ENCODE measurements at regions not wholly inside any gene's neighbourhood (a gene's known extent, or its start where the extent isn't known, plus 50 kb on each side); places are given as distances from the start of the nearest gene placed in this dataset.

DNA sequence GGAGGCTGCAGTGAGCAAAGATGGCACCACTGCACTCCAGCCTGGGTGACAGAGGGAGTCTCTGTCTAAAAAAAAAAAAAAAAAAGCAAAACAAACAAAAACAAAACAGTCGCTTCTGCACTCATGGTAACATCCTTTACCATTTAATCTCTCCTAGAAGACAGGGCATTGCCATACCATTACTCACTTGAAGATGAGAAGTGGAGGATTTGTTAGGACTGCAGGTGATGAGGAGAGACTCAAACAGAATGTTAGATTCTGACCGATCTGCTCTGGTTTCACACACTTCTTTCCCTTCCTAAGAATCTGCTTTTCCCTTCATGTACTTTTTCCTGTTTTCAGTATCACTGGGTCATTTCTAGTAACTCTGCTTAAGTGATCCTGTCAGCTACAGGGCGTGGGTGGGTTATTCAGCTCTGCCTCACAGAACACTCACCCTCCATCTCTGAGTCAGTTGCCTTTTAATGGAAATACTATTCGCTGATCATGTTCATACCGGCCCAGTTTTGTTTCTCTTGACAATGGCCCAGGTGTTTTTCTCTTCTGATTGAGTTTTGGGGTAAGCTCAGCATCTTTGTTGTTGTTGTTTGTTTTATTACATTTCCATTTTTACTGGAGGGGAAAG lies 148.0 kb upstream of the ERG start:
- ChIA-PET CTCF (no interaction called here), POLR2A (no interaction called here)
- no peaks in the 10 kb centered on the region for H3K4me1 ChIP-seq (ENCODE audit: control insufficient read depth in 1 of 2, extremely low read depth in 1 of 2, insufficient read depth in 2 of 2, low read length in 2 of 2)
- no peaks in the 10 kb centered on the region for H3K36me3 ChIP-seq (ENCODE audit: control insufficient read depth in 2 of 2, extremely low read depth in 1 of 2, insufficient read depth in 1 of 2, low read length in 1 of 2)
- H3K27ac Mint-ChIP-seq = no peak overlapping the region
- DNase-seq (no peak), ATAC-seq (replicated peaks in 1 of 4) (no peak)
- peaks cover 26 to 29% of the 10 kb centered on the region in 2 donors for H3K27me3 Mint-ChIP-seq
- H3K4me3 Mint-ChIP-seq = no peak overlapping the region
- no peak overlapping the region for H3K27ac ChIP-seq (ENCODE audit: low read length)
- peaks cover 0 to 10% of the 10 kb centered on the region in 2 experiments for H3K27me3 ChIP-seq (replicated peaks in 1 of 2; ENCODE audit: control insufficient read depth in 2 of 2, extremely low read depth in 1 of 2, insufficient read depth in 2 of 2, low read length in 1 of 2)
- H3K9me3 Mint-ChIP-seq = no peaks in the 10 kb centered on the region
- no peaks in the 10 kb centered on the region for H3K4me1 Mint-ChIP-seq
- no peaks in the 10 kb centered on the region for H3K9me3 ChIP-seq
- WGBS (ENCODE audit: insufficient coverage) = 50% methylated on average over 1 of the region's 5 CpGs
- H3K36me3 Mint-ChIP-seq = no peaks in the 10 kb centered on the region
- no peak overlapping the region for H3K4me3 ChIP-seq (ENCODE audit: control insufficient read depth in 1 of 2, extremely low read depth in 1 of 2, low read length in 1 of 2)

DNA sequence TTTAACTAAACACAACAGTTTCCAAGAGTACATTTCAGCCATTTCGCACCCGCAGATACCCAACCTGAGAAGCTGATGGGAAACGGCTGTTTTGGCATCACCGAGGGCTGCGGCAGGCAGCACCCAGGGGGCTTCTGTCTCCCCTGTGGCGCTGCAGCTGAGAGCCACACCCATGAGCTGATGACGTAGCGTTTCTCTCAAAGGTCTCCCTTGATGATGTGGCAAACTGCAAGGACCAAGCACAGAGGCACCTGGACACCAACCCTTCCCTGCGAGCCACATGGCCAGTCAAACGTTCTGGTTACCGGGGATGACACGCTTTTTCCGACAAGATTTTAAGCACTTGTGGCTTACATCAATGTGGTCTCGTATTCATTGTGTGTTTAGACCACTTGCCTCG lies 150.8 kb upstream of the ERG start:
- peaks cover 0 to 6% of the 10 kb centered on the region in 2 experiments for H3K27me3 ChIP-seq (replicated peaks in 1 of 2; ENCODE audit: control insufficient read depth in 2 of 2, extremely low read depth in 1 of 2, insufficient read depth in 2 of 2, low read length in 1 of 2)
- Mint-ChIP-seq H3K27me3 (peaks cover 26 to 39% of the 10 kb centered on the region in 2 donors), H3K4me3 (no peak overlapping the region), H3K9me3 (no peaks in the 10 kb centered on the region), H3K4me1 (no peaks in the 10 kb centered on the region), H3K36me3 (no peaks in the 10 kb centered on the region), H3K27ac (no peak overlapping the region)
- H3K36me3 ChIP-seq (ENCODE audit: control insufficient read depth in 2 of 2, extremely low read depth in 1 of 2, insufficient read depth in 1 of 2, low read length in 1 of 2) = no peaks in the 10 kb centered on the region
- no peaks in the 10 kb centered on the region for H3K9me3 ChIP-seq
- H3K4me1 ChIP-seq (ENCODE audit: control insufficient read depth in 1 of 2, extremely low read depth in 1 of 2, insufficient read depth in 2 of 2, low read length in 2 of 2) = no peaks in the 10 kb centered on the region
- H3K27ac ChIP-seq (ENCODE audit: low read length) = no peak overlapping the region
- DNase-seq (no peak), ATAC-seq (replicated peaks in 1 of 4) (no peak)
- POLR2A ChIA-PET = no interaction called here
- CTCF ChIA-PET = no interaction called here
- H3K4me3 ChIP-seq (ENCODE audit: control insufficient read depth in 1 of 2, extremely low read depth in 1 of 2, low read length in 1 of 2) = no peak overlapping the region
- WGBS (ENCODE audit: insufficient coverage) = 92% methylated on average over 14 of the region's 15 CpGs

DNA sequence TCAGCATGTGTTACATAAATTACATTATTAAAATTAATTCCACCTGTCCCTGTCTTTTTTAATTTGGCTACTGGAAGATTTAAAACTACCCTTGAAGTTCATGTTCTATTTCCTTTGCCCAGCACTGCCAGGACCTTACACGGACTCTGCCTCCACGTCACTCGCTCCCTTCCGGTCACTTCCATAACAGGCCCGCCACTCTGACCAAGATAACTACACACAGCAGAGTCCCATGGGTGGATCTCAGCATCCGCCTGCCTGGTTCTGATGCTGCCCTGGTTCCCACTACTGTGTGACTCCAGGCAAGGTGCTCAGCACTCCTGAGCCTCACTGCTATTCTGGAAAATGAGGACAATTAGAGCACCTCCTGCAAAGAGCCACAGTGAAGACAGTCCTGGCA lies 153.3 kb upstream of the ERG start:
- Histone ChIP-seq H3K9me3 (no peaks in the 10 kb centered on the region), H3K36me3 (ENCODE audit: control insufficient read depth in 2 of 2, extremely low read depth in 1 of 2, insufficient read depth in 1 of 2, low read length in 1 of 2) (no peaks in the 10 kb centered on the region), H3K4me3 (ENCODE audit: control insufficient read depth in 1 of 2, extremely low read depth in 1 of 2, low read length in 1 of 2) (no peak overlapping the region), H3K27me3 (replicated peaks in 1 of 2; ENCODE audit: control insufficient read depth in 2 of 2, extremely low read depth in 1 of 2, insufficient read depth in 2 of 2, low read length in 1 of 2) (peaks cover 0 to 7% of the 10 kb centered on the region in 2 experiments), H3K27ac (ENCODE audit: low read length) (no peak overlapping the region), H3K4me1 (ENCODE audit: control insufficient read depth in 1 of 2, extremely low read depth in 1 of 2, insufficient read depth in 2 of 2, low read length in 2 of 2) (no peaks in the 10 kb centered on the region)
- Mint-ChIP-seq H3K27ac (no peak overlapping the region), H3K4me3 (no peak overlapping the region), H3K27me3 (peaks cover 25 to 43% of the 10 kb centered on the region in 2 donors), H3K9me3 (no peaks in the 10 kb centered on the region), H3K36me3 (no peaks in the 10 kb centered on the region), H3K4me1 (no peaks in the 10 kb centered on the region)
- ATAC-seq (replicated peaks in 1 of 4) (no peak), DNase-seq (no peak)
- WGBS (ENCODE audit: insufficient coverage) = 82% methylated on average over 6 of the region's 6 CpGs
- POLR2A ChIA-PET = no interaction called here
- CTCF ChIA-PET = no interaction called here

DNA sequence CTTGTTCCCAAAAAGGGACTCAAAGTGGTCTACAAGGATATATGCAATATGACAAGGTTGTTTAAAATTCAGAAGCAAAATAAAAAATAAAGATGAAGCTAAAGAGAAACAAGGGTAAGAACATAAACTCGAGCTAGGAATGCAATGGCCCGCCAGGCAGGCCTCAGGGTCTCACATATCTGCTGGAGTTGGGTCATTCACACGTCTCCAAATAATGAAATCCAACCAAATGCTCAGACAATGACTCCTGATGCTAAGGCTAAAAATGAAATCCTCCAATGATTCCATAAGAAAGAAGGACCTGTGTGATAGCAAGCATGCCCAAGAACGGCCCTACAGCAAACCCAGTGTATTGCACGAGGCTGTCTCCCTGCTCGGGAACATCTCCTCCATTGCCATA lies 153.3 kb upstream of the ETS2 start:
- Mint-ChIP-seq H3K4me1 (no peaks in the 10 kb centered on the region), H3K27me3 (peaks cover 24 to 42% of the 10 kb centered on the region in 2 donors), H3K27ac (no peak overlapping the region), H3K9me3 (no peaks in the 10 kb centered on the region), H3K4me3 (no peak overlapping the region), H3K36me3 (no peaks in the 10 kb centered on the region)
- ChIA-PET POLR2A (no interaction called here), CTCF (no interaction called here)
- Histone ChIP-seq H3K4me1 (ENCODE audit: control insufficient read depth in 1 of 2, extremely low read depth in 1 of 2, insufficient read depth in 2 of 2, low read length in 2 of 2) (no peaks in the 10 kb centered on the region), H3K36me3 (ENCODE audit: control insufficient read depth in 2 of 2, extremely low read depth in 1 of 2, insufficient read depth in 1 of 2, low read length in 1 of 2) (no peaks in the 10 kb centered on the region), H3K27ac (ENCODE audit: low read length) (no peak overlapping the region), H3K4me3 (ENCODE audit: control insufficient read depth in 1 of 2, extremely low read depth in 1 of 2, low read length in 1 of 2) (no peak overlapping the region), H3K9me3 (no peaks in the 10 kb centered on the region), H3K27me3 (replicated peaks in 1 of 2; ENCODE audit: control insufficient read depth in 2 of 2, extremely low read depth in 1 of 2, insufficient read depth in 2 of 2, low read length in 1 of 2) (peaks cover 0 to 7% of the 10 kb centered on the region in 2 experiments)
- ATAC-seq (replicated peaks in 1 of 4) (no peak), DNase-seq (no peak)
- WGBS (ENCODE audit: insufficient coverage) = 60% methylated on average over 1 of the region's 6 CpGs

DNA sequence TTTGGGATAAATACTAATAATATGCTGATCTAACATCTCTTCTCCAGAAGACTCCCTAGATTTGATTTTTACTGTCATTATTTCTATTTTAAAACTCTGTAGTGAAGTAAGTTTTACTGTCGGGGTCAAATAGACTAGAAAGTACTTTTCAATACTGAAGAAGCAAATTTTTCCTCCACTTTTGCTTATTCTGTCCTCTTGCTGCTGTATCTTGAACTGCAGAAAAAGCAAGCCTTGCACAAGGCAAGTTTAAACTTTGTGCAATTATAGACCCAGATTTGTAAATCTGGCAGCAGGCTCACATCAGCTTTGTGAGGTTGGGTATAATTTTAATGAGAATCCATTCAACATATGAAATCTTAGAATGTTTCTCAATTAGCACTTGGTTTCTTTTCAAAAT lies 151.1 kb upstream of the ETS2 start:
- POLR2A ChIA-PET = no interaction called here
- Histone ChIP-seq H3K4me3 (ENCODE audit: control insufficient read depth in 1 of 2, extremely low read depth in 1 of 2, low read length in 1 of 2) (no peak overlapping the region), H3K27me3 (replicated peaks in 1 of 2; ENCODE audit: control insufficient read depth in 2 of 2, extremely low read depth in 1 of 2, insufficient read depth in 2 of 2, low read length in 1 of 2) (peaks cover 6 to 11% of the 10 kb centered on the region in 2 experiments), H3K4me1 (ENCODE audit: control insufficient read depth in 1 of 2, extremely low read depth in 1 of 2, insufficient read depth in 2 of 2, low read length in 2 of 2) (no peaks in the 10 kb centered on the region), H3K36me3 (ENCODE audit: control insufficient read depth in 2 of 2, extremely low read depth in 1 of 2, insufficient read depth in 1 of 2, low read length in 1 of 2) (no peaks in the 10 kb centered on the region), H3K27ac (ENCODE audit: low read length) (no peak overlapping the region), H3K9me3 (no peaks in the 10 kb centered on the region)
- WGBS (ENCODE audit: insufficient coverage) = no CpG with 5 or more reads among the region's 1 CpG
- DNase-seq = no peak
- CTCF ChIA-PET = no interaction called here
- Mint-ChIP-seq H3K36me3 (no peaks in the 10 kb centered on the region), H3K9me3 (no peaks in the 10 kb centered on the region), H3K4me3 (no peak overlapping the region), H3K27me3 (peaks cover 35 to 45% of the 10 kb centered on the region in 2 donors), H3K27ac (no peak overlapping the region), H3K4me1 (peaks cover 0 to 3% (median 0%) of the 10 kb centered on the region in 3 donors)
- no peak for ATAC-seq (replicated peaks in 1 of 4)

DNA sequence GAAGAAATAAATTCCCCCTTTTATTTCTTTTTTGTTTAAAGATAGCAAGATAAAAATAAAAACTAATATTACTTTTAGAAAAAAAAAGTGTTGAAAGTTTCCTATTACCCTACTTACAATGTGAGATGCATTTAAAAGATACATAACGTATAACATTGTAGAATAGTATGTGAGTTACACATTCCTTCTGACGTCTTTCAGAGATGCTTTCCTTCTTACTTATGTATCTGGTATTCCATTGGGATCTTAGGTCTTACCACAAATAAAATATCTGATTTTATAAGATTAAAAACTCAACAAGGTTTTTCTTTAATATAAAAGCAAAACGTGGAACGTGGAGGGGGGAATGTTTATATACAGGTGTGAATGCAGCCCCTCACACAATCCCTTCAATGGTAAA lies 147.2 kb upstream of the ETS2 start:
- CTCF ChIA-PET = no interaction called here
- H3K4me3 Mint-ChIP-seq = no peak overlapping the region
- no peak overlapping the region for H3K27ac Mint-ChIP-seq
- H3K27me3 Mint-ChIP-seq = peaks cover 52 to 59% of the 10 kb centered on the region in 2 donors
- H3K9me3 Mint-ChIP-seq = no peaks in the 10 kb centered on the region
- Histone ChIP-seq H3K9me3 (no peaks in the 10 kb centered on the region), H3K4me3 (ENCODE audit: control insufficient read depth in 1 of 2, extremely low read depth in 1 of 2, low read length in 1 of 2) (no peak overlapping the region), H3K4me1 (ENCODE audit: control insufficient read depth in 1 of 2, extremely low read depth in 1 of 2, insufficient read depth in 2 of 2, low read length in 2 of 2) (peaks cover 0 to 14% of the 10 kb centered on the region in 2 experiments), H3K27ac (ENCODE audit: low read length) (no peak overlapping the region), H3K27me3 (replicated peaks in 1 of 2; ENCODE audit: control insufficient read depth in 2 of 2, extremely low read depth in 1 of 2, insufficient read depth in 2 of 2, low read length in 1 of 2) (peaks cover 16 to 22% of the 10 kb centered on the region in 2 experiments), H3K36me3 (ENCODE audit: control insufficient read depth in 2 of 2, extremely low read depth in 1 of 2, insufficient read depth in 1 of 2, low read length in 1 of 2) (no peaks in the 10 kb centered on the region)
- H3K36me3 Mint-ChIP-seq = no peaks in the 10 kb centered on the region
- no peak for ATAC-seq (replicated peaks in 1 of 4)
- peaks cover 11 to 18% (median 12%) of the 10 kb centered on the region in 3 donors for H3K4me1 Mint-ChIP-seq
- WGBS (ENCODE audit: insufficient coverage) = no CpG with 5 or more reads among the region's 4 CpGs
- POLR2A ChIA-PET = interaction anchor here in 1 of 2 donors (0.6 kb wide), 1 partner anchor 126 kb away, joined by 3 read pairs; no protein-coding TSS in a partner anchor
- no peak for DNase-seq

DNA sequence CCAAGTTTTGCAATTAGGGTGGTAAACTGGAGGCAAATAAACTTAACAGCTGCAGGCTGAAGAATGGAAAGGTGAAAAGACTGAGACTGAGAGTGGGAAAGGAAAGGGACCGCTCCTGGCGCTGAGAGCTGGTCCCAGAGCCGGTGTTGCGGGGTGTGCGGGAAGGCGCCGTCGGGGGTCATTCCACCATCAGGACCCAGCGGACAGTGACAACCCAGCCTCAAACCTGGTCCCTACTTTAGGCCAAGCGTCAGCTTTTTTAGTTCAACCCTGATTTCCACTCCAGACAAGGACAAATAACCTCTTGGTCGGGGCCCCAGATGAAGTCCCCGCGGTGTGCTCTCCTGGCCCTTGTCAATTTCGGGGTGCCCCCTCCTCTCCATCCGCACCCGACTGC lies 145.8 kb upstream of the ETS2 start:
- ChIA-PET POLR2A (no interaction called here), CTCF (no interaction called here)
- Mint-ChIP-seq H3K36me3 (no peaks in the 10 kb centered on the region), H3K4me1 (peaks cover 11 to 18% (median 12%) of the 10 kb centered on the region in 3 donors), H3K27ac (no peak overlapping the region), H3K9me3 (no peaks in the 10 kb centered on the region), H3K27me3 (peaks cover 61 to 69% of the 10 kb centered on the region in 2 donors), H3K4me3 (peak overlapping the region; percentile 5 to 75 (median 41))
- no peak for ATAC-seq (replicated peaks in 1 of 4)
- 36% methylated on average over 15 of the region's 16 CpGs for WGBS (ENCODE audit: insufficient coverage)
- no peaks in the 10 kb centered on the region for H3K36me3 ChIP-seq (ENCODE audit: control insufficient read depth in 2 of 2, extremely low read depth in 1 of 2, insufficient read depth in 1 of 2, low read length in 1 of 2)
- no peak overlapping the region for H3K27ac ChIP-seq (ENCODE audit: low read length)
- H3K4me1 ChIP-seq (ENCODE audit: control insufficient read depth in 1 of 2, extremely low read depth in 1 of 2, insufficient read depth in 2 of 2, low read length in 2 of 2) = peaks cover 0 to 14% of the 10 kb centered on the region in 2 experiments
- peak overlapping the region in 1 of 2 donors; percentile 28 for H3K4me3 ChIP-seq (ENCODE audit: control insufficient read depth in 1 of 2, extremely low read depth in 1 of 2, low read length in 1 of 2)
- H3K27me3 ChIP-seq (replicated peaks in 1 of 2; ENCODE audit: control insufficient read depth in 2 of 2, extremely low read depth in 1 of 2, insufficient read depth in 2 of 2, low read length in 1 of 2) = peaks cover 16 to 25% of the 10 kb centered on the region in 2 experiments
- no peaks in the 10 kb centered on the region for H3K9me3 ChIP-seq
- DNase-seq = no peak
